SU-DHL-6 (cell line): ENCODE measurements at regions not wholly inside any gene's neighbourhood (a gene's known extent, or its start where the extent isn't known, plus 50 kb on each side); places are given as distances from the start of the nearest gene placed in this dataset.

ENCODE experiments used
- H2AFZ ChIP-seq: fragments of 200-600 bp; sonication (generic); 2 replicates; pipeline ENCODE4 v1.6.1; 2014; ENCODE audit warnings: low read depth, mild to moderate bottlenecking, moderate library complexity, mixed read lengths, antibody characterized with exemption, low read length; ENCODE audit not compliant: severe bottlenecking
- H3F3A ChIP-seq: fragments of 200-600 bp; shearing (Covaris generic); 2 replicates; pipeline ENCODE4 v1.6.0; 2016; ENCODE audit warnings: antibody characterized with exemption, mild to moderate bottlenecking; ENCODE audit not compliant: insufficient read depth
- H3K27ac ChIP-seq: fragments of 200-600 bp; sonication (generic); 2 replicates; pipeline ENCODE4 v1.5.1; 2016; ENCODE audit warnings: low read depth, mild to moderate bottlenecking, low read length, moderate library complexity, mixed read lengths
- H3K27me3 ChIP-seq: fragments of 200-600 bp; sonication (generic), shearing (Covaris generic); 2 replicates; pipeline ENCODE4 v1.6.0; 2014; ENCODE audit warnings: mild to moderate bottlenecking, low read length
- H3K36me3 ChIP-seq: fragments of 200-600 bp; sonication (generic); 2 replicates; pipeline ENCODE4 v1.6.1; 2014; ENCODE audit warnings: mild to moderate bottlenecking, low read length, mixed read lengths
- H3K4me2 ChIP-seq: fragments of 300-600, 200-600 bp; shearing (Covaris generic), sonication (generic); 2 replicates; pipeline ENCODE4 v1.6.0; 2014; ENCODE audit warnings: low read length, low read depth, mild to moderate bottlenecking; ENCODE audit not compliant: poor library complexity, severe bottlenecking
- H3K4me3 ChIP-seq: fragments of 200-600 bp; sonication (generic); 2 replicates; pipeline ENCODE4 v1.5.1; 2014; ENCODE audit warnings: antibody characterized with exemption, low read length, mild to moderate bottlenecking, mixed read lengths; ENCODE audit not compliant: insufficient read depth, poor library complexity, severe bottlenecking
- H3K79me2 ChIP-seq: fragments of 200-600 bp; sonication (generic); 2 replicates; pipeline ENCODE4 v1.6.1; 2014; ENCODE audit warnings: mild to moderate bottlenecking, low read length, moderate library complexity; ENCODE audit not compliant: insufficient read depth
- H3K9ac ChIP-seq: fragments of 200-600 bp; sonication (generic); 2 replicates; pipeline ENCODE4 v1.7.0; 2014; ENCODE audit warnings: mild to moderate bottlenecking, low read length
- H3K9me2 ChIP-seq: fragments of 200-600 bp; sonication (generic); replicated peaks from 2 replicates; pipeline ENCODE4 v1.6.1; 2014; ENCODE audit warnings: low read length; ENCODE audit not compliant: insufficient read depth
- H3K9me3 ChIP-seq: fragments of 200-600 bp; sonication (generic); 2 replicates; pipeline ENCODE4 v1.6.1; 2014; ENCODE audit warnings: low read length, mixed read lengths; ENCODE audit not compliant: insufficient read depth
- H4K20me1 ChIP-seq: fragments of 200-600 bp; sonication (generic); 2 replicates; pipeline ENCODE4 v1.6.1; 2014; ENCODE audit warnings: low read depth, mild to moderate bottlenecking, antibody characterized with exemption, low read length, moderate library complexity, mixed read lengths
- EZH2phosphoT487 ChIP-seq: fragments of 200-600 bp; sonication (generic), shearing (Covaris generic); conservative IDR thresholded peaks from 2 replicates; pipeline ENCODE4 v1.6.1; 2018; ENCODE audit warnings: mild to moderate bottlenecking, antibody characterized with exemption, low read length, moderate library complexity, mixed read lengths
- TF ChIP-seq, protein P1 (sequence below): fragments of 200-600 bp; sonication (generic); IDR thresholded peaks from one replicate; pipeline ENCODE4 v1.5.1; 2017; ENCODE audit warnings: antibody characterized with exemption, mild to moderate bottlenecking, low read length, moderate library complexity; ENCODE audit not compliant: insufficient read depth, poor library complexity, severe bottlenecking

DNA sequence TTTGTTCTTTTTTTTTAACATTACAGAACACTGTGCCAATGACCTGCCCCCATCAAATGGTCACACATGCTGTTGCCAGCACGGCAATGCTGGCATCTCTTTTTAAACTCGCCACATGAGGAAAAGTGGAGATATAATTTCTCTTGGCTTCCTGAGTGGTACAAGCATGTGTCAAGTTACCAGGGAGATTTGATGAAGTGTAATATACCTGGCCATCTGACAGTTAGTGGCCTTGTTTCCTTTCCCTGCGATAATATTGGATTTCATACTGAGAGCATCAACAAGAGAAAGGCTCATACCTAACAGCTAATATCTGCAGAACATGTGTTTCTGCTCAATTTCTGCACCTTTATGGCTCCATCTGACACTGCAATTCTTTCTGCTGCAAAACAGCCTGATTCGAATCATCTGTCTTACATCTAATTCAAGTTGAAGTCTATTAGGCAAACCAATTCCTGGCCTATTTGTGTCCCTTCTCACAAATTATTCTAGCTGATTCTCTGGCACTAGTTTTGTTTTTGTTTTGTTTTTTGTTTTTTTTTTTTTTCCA, 519.5 kb downstream of the PREX1 start:
- Histone ChIP-seq H3K79me2 (no peaks in the 10 kb centered on the region), H3K9ac (no peak overlapping the region), H3K36me3 (no peaks in the 10 kb centered on the region), H2AFZ (no peak overlapping the region), H3K9me2 (no peaks in the 10 kb centered on the region), H3K27me3 (no peaks in the 10 kb centered on the region), H3K4me2 (no peak overlapping the region), H3K27ac (no peak overlapping the region), H3K4me3 (no peak overlapping the region), H4K20me1 (no peaks in the 10 kb centered on the region), H3K9me3 (no peaks in the 10 kb centered on the region), H3F3A (no peaks in the 10 kb centered on the region)
- TF ChIP-seq, protein P1, sequence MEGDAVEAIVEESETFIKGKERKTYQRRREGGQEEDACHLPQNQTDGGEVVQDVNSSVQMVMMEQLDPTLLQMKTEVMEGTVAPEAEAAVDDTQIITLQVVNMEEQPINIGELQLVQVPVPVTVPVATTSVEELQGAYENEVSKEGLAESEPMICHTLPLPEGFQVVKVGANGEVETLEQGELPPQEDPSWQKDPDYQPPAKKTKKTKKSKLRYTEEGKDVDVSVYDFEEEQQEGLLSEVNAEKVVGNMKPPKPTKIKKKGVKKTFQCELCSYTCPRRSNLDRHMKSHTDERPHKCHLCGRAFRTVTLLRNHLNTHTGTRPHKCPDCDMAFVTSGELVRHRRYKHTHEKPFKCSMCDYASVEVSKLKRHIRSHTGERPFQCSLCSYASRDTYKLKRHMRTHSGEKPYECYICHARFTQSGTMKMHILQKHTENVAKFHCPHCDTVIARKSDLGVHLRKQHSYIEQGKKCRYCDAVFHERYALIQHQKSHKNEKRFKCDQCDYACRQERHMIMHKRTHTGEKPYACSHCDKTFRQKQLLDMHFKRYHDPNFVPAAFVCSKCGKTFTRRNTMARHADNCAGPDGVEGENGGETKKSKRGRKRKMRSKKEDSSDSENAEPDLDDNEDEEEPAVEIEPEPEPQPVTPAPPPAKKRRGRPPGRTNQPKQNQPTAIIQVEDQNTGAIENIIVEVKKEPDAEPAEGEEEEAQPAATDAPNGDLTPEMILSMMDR = no peak
- TF ChIP-seq EZH2phosphoT487 = no peak

DNA sequence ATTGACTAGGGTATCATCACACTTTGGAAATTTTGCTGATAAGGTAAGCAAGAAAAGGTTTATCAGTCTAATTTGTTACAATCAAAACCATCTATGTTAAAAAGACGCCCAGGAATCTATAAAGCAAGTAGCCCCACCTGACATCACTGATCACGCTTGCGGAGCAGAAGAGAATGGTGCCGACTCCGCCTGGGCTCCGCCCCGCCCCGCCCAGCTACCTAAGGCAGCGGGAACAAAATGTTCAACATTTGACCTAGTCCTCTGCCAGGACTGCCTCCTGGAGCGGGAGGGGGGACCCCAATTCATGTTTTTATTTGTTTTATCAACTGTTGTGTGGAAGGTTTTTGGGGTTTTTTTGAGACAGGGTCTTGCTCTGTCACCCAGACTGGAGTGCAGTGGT, 520.5 kb downstream of the PREX1 start:
- Histone ChIP-seq H3F3A (no peaks in the 10 kb centered on the region), H3K4me3 (no peak overlapping the region), H3K9ac (no peak overlapping the region), H3K27ac (no peak overlapping the region), H3K9me2 (no peaks in the 10 kb centered on the region), H3K36me3 (no peaks in the 10 kb centered on the region), H4K20me1 (no peaks in the 10 kb centered on the region), H3K4me2 (no peak overlapping the region), H3K79me2 (no peaks in the 10 kb centered on the region), H3K27me3 (no peaks in the 10 kb centered on the region), H3K9me3 (no peaks in the 10 kb centered on the region), H2AFZ (no peak overlapping the region)
- TF ChIP-seq, protein P1 = no peak
- TF ChIP-seq EZH2phosphoT487 = no peak

DNA sequence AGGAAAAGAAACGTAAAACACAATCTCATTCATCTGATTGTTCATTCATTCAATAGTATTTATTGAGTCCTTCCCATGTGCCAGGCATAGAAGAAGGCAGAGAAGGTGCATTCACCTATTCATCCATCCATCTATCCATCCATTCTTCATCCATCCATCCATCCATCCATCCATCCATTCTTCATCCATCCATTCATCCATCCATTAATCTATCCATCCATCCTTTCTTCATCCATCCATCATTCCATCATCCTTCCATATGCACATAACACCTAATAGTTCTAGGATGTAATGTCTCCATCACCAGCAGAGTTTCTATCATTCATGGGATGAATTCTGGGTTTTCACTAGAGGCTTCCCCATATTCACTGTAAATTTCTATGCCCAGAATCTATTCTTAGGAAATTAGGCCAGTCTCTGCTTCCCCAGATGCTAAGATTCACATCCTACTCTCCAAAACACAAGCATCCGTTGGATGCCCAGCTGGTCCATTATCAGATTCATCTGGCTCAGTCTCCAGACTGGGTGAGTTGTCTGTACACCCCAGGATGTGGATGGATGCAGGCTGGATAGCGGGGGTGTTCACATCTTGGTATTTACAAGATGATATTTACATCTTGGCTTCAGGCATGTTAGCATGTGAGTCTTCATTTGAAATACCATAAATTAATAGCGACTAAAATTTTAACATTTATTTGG, 517.7 kb upstream of the SULF2 start:
- Histone ChIP-seq H3K9ac (no peak overlapping the region), H3K4me2 (no peak overlapping the region), H3K9me3 (no peaks in the 10 kb centered on the region), H3K79me2 (no peaks in the 10 kb centered on the region), H3K4me3 (no peak overlapping the region), H3K27me3 (no peaks in the 10 kb centered on the region), H3K9me2 (no peaks in the 10 kb centered on the region), H3K27ac (no peak overlapping the region), H3K36me3 (no peaks in the 10 kb centered on the region), H4K20me1 (no peaks in the 10 kb centered on the region), H2AFZ (no peak overlapping the region), H3F3A (no peaks in the 10 kb centered on the region)
- TF ChIP-seq, protein P1 = no peak
- no peak for TF ChIP-seq EZH2phosphoT487
